ENCODE measurements at regions not wholly inside any gene's neighbourhood (a gene's known extent, or its start where the extent isn't known, plus 50 kb on each side); places are given as distances from the start of the nearest gene placed in this dataset.
"Not testable (repeated sequence)": the region's sequence is repeated elsewhere in the genome, so short reads cannot be mapped to it uniquely, and the experiment has no call there.

DNA sequence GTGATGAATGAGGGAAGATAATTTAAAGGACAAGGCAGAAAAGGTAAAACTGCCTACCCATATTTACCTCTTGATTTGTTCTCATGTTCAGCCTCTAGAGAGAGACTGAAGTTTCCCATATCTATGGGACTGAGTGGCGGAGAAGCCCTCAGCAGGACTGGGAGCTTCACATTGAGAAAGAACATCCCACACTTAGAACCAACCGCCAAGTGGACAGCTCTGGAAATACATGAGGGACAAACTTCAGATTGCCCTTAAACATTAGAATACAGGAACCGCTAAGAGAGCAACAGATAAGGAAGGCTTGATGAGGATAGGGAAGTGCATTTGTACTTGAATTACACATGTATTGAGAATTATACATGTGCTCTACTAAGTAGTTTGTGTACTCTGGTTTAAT, 316.0 kb upstream of the MIR17HG start:
- no peak for DNase-seq (ENCODE audit: extremely low read depth, low read depth)

- no peak for DNase-seq (ENCODE audit: extremely low read depth, low read depth)
Measured at GRCh38 chr13:91032104-91032503, 315.4 kb upstream of the MIR17HG start.

DNA sequence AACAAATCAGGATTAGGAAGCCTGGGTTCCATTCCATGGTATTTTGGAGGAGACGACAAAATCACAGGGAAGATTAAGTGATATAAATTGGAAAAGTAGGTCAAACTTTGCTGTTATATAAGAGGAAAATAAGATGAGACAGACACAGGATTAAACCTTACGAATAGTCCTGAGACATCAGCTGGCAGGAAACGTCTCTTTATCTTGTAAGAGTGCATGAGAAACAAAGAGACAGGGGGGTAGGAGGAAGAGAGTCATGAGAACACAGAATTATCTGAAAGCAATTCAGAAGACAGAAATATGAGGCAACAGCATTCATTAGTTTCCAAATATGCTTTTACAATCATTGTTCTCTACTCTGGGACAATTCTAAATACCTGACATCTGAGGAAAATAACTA, 310.6 kb upstream of the MIR17HG start:
- DNase-seq (ENCODE audit: extremely low read depth, low read depth) = no peak

DNA sequence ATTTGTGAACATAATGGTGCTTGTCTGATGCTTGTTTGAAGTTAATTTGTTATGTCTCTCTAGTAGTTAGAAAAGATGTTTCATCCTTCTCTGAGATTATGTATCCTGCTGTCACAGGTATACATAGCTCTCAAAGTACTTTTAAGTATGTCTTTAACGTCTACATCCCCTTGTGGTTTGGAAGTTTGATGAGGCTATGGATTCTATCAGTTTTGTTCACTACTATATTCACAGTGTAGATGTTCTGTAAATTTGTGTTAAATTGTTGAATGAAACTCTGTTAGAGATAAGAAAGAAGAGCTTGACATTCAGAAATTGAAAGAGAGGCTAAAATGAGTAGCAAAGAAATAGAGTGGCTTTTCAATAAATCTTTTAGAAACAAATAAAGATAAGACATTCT, 304.6 kb upstream of the MIR17HG start:
- DNase-seq (ENCODE audit: extremely low read depth, low read depth) = no peak

DNA sequence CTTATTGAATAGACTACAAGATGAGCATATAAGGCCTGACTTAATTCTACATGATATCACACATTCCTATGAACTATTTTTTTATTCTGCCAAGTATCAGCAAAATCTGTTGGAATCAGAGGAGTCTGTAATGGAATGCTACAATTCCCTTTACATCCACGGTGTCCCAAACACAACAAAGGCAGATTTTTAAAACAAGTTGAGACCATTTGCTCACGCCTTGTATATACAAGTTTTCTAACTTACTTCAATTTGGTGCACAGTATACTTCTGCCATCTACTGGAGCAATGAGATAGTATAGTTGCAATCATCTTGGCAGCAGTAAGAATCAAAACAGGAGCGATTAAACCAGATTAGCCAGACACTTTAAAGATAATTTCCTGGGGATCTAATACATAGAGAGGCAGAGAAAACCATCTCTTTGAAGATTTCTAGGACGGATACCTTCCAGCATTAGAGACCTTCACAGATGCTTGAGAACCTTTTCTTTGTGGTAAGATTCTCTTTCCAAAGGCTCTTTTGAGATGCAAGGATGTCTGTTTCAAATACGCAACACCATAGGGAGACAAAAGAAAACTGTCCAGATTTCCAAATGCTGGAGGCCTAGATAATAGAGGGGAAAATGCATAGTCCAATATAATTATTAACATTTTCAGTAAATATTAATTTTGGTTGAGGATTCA, 302.0 kb upstream of the MIR17HG start:
- DNase-seq (ENCODE audit: extremely low read depth, low read depth) = peak; percentile 14

DNA sequence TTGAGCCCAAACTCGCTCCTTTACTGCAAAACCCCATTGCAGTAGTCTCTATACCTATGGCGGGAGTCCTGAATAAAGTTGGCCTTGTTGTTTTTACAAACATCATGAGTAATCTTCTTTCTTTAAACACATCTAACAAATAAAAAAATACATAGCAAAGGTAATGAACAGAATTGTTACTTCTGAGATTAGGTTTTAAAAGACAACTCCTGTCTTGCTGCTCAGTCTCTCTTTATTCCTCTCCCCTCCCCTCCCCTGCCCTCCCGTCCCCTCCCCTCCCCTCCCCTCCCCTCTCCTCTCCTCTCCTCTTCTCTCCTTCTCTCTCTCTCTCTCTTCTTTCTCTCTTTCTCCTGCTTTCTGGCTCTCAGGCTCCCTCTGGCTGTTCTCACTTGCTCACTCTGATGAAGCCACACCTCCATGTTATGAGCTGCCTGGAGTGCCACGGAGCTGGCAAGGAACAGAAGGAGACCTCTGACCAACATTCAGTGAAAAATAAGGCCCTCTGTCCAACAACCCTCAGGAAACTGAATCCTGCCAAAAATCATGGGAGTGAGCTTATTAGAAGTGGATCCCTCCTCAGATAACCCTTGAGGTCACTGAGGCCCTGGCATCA, 300.7 kb upstream of the MIR17HG start:
- no peak for DNase-seq (ENCODE audit: extremely low read depth, low read depth)

DNA sequence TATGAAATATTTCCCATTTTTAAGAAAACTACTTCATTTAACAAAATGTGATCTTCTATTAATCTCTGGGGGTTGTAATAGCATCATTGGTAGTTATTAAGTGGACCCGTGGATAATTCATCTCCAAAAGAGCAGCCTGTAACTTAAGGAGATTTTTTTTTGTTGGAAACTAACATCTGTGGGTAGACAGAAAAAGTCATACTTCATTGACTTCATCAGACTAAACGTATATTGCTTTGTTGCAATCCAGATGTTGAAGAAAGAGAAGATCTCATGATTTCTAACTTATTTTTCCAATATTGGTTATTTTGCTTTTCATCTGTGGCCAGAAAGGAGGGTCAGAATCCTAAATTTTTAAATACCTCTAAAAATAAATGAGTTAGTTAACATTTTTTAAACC, 296.5 kb upstream of the MIR17HG start:
- no peak for DNase-seq (ENCODE audit: extremely low read depth, low read depth)

DNA sequence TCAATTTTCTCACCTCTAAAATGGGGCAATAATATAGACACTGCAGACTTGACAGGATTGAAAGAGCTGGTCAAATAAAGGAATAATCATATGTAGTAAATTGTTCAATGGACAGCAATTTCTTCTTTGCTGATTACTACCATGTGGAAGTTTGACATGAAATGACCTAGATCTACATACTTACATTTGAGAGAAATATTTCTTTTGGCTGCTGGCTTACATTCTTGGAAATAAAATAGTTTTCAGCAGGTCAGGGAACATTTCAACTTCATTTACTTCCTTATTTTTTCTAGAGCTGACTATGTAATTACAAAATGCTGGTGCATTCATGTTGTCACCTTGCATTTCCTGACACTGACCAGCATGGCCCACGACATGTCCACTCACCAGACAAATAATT, 294.6 kb upstream of the MIR17HG start:
- DNase-seq (ENCODE audit: extremely low read depth, low read depth) = no peak

- no peak for DNase-seq (ENCODE audit: extremely low read depth, low read depth)
Measured at GRCh38 chr13:91053318-91054065, 294.0 kb upstream of the MIR17HG start.

DNA sequence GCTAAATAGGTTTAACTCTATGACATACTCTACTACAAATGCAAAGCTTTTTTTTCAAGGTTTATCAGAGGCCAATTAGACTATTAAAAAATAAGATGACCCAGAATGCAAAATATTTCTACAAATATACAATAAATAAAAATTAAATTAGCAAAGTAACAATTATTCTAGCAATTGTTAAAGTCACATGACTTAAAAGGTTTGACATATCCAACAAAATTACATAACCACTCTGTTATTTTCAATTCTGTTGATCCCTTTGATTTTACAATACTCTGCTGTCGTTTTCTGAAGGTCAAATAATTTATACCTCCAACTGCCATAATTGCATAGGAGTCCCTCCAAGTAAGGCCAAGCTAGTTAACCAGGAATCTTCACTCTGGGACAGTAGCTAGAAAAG, 292.6 kb upstream of the MIR17HG start:
- DNase-seq (ENCODE audit: extremely low read depth, low read depth) = no peak

DNA sequence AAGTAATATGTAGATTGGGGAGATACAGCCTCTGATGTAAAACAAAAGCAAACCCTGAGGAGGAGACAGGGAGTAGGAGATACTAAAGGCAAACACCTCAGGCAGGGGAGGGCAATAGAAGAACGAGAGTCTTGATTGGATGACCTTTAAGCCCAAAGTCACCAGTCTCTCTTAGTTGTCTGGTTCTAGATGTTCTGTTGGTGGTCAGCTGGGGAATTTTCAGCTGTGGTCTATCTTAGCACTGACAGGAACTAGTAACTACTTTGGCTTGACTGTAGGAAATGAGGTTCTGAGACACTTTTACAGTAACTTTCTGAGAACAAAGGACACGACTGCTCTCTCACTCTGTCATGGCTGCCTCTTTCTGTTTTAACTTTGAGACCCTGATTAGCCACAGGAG, 290.7 kb upstream of the MIR17HG start:
- no peak for DNase-seq (ENCODE audit: extremely low read depth, low read depth)

GRCh38 chr13:91057507-91057906, 290.0 kb upstream of the MIR17HG start:
- not testable (repeated sequence) for DNase-seq (ENCODE audit: extremely low read depth, low read depth)

GRCh38 chr13:91058066-91058465, 289.4 kb upstream of the MIR17HG start:
- no peak for DNase-seq (ENCODE audit: extremely low read depth, low read depth)

- no peak for DNase-seq (ENCODE audit: extremely low read depth, low read depth)
Measured at GRCh38 chr13:91058919-91059318, 288.6 kb upstream of the MIR17HG start.

GRCh38 chr13:91066745-91067144, 280.7 kb upstream of the MIR17HG start:
- no peak for DNase-seq (ENCODE audit: extremely low read depth, low read depth)

- DNase-seq (ENCODE audit: extremely low read depth, low read depth) = no peak
Measured at GRCh38 chr13:91072486-91072885, 275.0 kb upstream of the MIR17HG start.

DNA sequence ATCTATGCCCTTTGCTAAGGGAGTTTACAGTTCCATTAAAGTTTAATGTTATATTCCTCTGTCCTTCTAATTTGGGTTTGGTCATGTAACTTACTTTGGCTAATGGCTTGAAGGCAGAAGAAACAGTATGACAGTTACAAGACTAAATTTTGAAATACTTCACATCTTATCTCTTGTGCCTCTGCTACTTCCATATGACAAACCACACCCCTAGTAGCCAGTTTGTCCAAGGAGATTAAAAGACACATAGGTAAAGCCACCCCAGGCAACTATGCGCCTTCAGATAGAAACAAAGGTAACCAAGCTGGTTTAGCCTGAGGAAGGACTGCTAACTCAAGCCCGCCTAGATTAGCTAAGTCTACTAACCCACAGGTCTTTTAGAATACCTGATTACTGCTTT, 273.4 kb upstream of the MIR17HG start:
- no peak for DNase-seq (ENCODE audit: extremely low read depth, low read depth)

GRCh38 chr13:91076830-91077229, 270.7 kb upstream of the MIR17HG start:
- no peak for DNase-seq (ENCODE audit: extremely low read depth, low read depth)

DNA sequence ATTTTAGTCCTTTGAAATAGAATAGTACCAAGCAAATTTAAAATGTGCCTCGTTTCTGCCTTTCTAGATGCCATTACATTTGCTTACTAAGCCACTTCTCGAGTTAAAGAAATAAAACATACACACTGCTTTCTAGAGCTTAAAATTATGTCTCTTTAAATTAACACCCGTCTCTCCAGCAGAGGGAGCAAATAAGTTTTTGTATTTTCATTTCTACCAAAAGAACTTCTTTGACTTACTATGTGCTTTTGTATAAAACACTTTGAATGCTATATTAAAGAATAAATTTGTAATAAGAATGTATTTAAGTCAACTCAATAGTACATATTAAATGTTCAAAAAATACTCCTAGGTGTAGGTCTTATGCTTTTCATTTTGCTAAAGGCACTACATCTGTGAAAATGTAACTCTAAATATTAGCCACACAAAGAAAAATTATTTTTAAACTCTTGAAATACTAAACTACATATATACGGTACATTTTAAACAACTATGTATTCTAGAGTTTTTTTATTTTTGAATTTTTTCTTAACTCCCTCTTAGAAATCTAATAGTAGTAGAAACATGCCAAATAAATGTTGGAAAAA, 269.3 kb upstream of the MIR17HG start:
- DNase-seq (ENCODE audit: extremely low read depth, low read depth) = peak; percentile 17

DNA sequence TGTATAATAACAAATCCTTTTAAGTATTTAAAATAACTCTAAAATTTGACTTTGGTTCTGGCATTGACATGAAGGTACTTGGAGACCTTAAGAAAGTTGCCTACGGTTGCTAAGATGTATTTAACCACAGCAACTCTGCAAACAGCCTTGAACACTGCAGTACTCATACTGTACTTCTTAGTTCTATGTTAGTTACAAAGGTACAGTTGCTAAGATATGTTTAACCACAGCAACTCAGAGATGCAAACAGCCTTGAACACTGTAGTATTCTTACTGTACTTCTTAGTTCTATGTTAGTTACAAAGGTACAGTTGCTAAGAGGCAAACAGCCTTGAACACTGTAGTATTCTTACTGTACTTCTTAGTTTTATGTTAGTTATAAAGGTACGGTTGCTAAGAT, 268.3 kb upstream of the MIR17HG start:
- no peak for DNase-seq (ENCODE audit: extremely low read depth, low read depth)

- no peak for DNase-seq (ENCODE audit: extremely low read depth, low read depth)
Measured at GRCh38 chr13:91085127-91085526, 262.4 kb upstream of the MIR17HG start.
